ENCODE measurements at regions not wholly inside any gene's neighbourhood (a gene's known extent, or its start where the extent isn't known, plus 50 kb on each side); places are given as distances from the start of the nearest gene placed in this dataset.
"Not testable (repeated sequence)": the region's sequence is repeated elsewhere in the genome, so short reads cannot be mapped to it uniquely, and the experiment has no call there.

DNA sequence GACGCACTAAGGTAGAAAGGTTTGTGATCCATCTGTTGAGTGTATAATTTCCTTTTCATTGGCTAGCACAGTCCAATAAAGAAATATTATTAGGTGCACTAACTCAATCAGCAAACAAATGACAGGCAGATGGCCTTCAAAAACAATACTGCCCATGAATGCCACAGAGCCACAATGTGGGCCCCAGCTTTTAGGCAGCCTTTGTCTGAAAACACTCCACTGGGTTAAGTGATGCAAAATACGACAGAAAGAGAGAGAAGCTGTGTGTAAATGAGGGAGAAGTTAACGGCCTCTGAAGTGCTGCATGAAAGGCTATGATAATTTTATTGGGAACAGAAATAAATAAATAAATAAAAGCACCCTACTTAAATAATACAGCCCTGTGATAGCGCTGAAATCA is 274.6 kb downstream of the NKX6-1 start:
- no peak for DNase-seq (ENCODE audit: low read depth in 2 of 2)

DNA sequence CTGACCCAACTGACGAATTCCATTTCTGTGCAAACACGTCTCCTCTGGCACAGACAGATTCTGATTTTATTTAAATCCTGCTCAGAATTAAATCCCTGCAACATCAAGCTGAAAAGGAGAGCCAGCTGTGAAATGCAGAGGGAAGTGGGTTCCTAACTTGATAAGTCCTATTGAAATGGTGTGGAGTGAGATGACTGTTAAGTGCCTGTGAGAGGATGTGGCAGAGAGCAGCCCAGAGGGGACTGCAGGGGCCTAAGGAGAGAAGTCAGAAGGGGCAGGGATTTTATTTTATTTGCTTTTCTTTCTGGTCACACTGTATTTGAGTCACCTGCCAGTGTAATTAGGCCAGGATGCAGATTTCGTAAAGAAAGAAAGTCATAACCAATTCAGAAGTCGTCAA is 277.4 kb downstream of the NKX6-1 start:
- DNase-seq (ENCODE audit: low read depth in 2 of 2): no peak

GRCh38 chr4:84220990-84221389 is 278.1 kb downstream of the NKX6-1 start:
- DNase-seq (ENCODE audit: low read depth in 2 of 2): no peak

GRCh38 chr4:84219656-84220055 is 279.4 kb downstream of the NKX6-1 start:
- no peak for DNase-seq (ENCODE audit: low read depth in 2 of 2)

DNA sequence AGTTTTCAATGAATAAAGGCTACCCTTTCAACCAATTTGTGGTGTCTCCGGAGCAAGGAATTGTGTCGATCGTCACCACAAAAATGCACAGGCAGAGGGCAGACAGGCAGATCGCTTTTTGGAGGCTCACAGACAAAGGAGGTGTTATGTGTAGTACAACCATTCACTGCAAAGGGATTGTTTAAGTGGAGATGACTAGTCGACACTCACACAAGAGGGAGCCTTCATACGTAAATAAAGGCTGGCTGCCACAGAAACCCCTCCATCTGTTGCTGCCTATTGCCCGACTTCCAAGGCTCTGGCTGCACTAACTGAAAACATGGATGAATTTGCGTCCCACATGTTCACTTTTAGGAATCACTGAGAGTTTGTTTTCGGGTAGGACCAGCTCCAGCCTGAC is 281.1 kb downstream of the NKX6-1 start:
- no peak for DNase-seq (ENCODE audit: low read depth in 2 of 2)

- no peak for DNase-seq (ENCODE audit: low read depth in 2 of 2)
Observed at GRCh38 chr4:84215217-84215616, 283.9 kb downstream of the NKX6-1 start.

DNA sequence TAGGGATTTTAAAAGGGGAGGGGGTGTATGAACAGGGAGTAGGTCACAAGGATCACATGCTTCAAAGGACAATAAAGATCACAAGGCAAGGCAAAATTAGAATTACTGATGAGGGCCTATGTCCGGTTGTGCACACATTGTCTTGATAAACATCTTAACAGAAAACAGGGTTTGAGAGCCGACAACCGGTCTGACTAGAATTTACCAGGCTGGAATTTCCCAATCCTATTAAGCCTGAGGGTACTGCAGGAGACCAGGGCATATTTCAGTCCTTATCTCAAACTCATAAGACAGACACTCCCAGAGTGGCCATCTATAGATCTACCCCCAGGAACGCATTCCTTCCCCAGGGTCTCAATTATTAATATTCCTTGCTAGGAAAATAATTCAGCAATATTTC is 292.9 kb downstream of the NKX6-1 start:
- DNase-seq (ENCODE audit: low read depth in 2 of 2): not testable (repeated sequence)

DNA sequence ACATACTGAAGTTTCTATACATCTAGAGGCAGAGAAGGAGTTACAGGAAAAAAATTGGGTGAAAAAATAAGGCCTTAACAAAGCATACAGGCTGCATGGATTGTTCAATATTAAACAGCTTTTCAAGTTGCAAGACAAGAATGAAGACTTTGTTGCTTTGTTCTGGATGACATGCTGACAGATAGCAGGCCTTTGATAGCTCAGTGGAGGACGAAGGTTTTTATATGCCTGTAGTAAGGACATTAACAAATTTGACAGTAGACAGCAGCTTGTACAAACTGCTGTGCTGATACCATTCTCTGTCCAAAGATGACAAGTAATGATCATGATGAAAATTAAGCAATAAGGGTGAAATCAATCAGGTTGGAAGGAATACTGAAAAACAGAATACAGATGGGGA is 309.9 kb downstream of the NKX6-1 start:
- DNase-seq (ENCODE audit: low read depth in 2 of 2): no peak

DNA sequence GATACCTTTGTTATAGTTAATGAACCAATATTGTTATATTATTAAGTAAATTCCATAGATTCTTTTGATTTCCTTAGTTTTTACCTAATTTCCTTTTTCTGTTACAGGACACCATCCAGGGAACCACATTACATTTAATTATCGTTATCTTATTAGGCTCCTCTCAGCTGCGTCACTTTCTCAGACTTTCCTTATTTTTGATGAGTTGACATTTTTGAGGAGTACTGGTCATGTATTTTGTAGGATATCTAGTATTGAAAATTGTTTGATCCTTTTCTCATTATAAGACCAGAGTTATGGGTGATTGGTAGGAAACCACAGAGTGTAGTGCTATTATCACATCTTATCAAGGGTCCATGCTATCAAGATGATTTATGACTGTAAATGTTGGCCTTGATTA is 319.7 kb downstream of the NKX6-1 start:
- DNase-seq (ENCODE audit: low read depth in 2 of 2): no peak

DNA sequence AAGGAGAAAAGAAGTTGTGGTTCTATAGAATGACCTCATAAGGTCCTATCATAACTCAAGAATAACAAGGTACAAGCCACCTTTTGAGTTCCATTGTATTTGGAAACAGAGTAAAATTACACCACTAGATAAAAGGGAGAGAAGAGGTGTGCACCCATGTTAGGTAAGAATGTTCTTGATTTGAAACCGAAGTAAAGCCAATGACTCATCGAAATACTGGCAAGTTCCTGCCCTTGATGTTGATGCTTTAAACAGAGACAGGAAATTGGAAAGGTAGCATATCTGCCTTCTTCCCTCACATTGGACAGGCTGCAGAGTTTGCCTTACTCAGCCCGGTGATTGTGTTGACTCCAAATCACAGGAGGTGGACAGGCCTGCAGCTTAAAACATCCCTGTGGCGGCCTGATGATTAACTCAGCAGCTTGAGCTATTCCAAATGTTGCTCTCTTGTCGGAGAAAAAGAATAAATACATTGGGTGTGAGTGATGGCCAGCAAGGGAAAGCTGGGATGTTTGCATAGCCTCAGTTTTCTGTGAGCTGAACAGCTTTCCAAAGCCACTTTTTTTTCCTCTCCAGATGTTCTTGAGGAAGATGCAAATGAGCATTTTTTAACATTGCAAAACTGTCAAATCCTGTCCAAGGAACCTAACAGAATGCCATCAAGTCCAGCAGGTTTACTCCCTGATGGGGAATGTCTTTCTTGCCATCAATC is 321.1 kb downstream of the NKX6-1 start:
- DNase-seq (ENCODE audit: low read depth in 2 of 2): no peak

GRCh38 chr4:84176016-84176415 is 323.1 kb downstream of the NKX6-1 start:
- no peak for DNase-seq (ENCODE audit: low read depth in 2 of 2)

DNA sequence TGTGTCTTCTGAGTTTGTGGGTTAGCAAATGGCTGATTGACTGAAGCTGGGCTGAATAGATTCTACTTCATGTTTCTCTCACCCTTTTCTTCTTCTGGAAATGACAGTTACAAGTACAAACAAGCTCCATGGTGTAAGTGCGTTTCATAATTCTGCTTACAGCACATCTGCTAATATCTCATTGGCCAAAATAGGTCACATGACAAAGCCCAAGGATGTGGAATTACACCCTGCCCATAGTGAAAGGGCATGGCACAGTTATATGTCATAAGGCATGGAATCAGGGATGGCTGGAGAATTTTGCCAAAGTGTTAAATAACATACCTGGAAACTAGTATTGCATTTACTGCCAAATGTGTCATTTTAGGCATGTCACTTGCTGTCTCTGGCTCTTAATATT is 327.2 kb downstream of the NKX6-1 start:
- DNase-seq (ENCODE audit: low read depth in 2 of 2): no peak

GRCh38 chr4:84167564-84167963 is 331.5 kb downstream of the NKX6-1 start:
- no peak for DNase-seq (ENCODE audit: low read depth in 2 of 2)

GRCh38 chr4:84167093-84167492 is 332.0 kb downstream of the NKX6-1 start:
- no peak for DNase-seq (ENCODE audit: low read depth in 2 of 2)

- no peak for DNase-seq (ENCODE audit: low read depth in 2 of 2)
Observed at GRCh38 chr4:84166486-84166885, 332.6 kb downstream of the NKX6-1 start.

- DNase-seq (ENCODE audit: low read depth in 2 of 2): no peak
Observed at GRCh38 chr4:84164201-84164600, 334.9 kb downstream of the NKX6-1 start.

GRCh38 chr4:84159762-84160161 is 339.3 kb downstream of the NKX6-1 start:
- DNase-seq (ENCODE audit: low read depth in 2 of 2): no peak

GRCh38 chr4:84158670-84159069 is 340.4 kb downstream of the NKX6-1 start:
- no peak for DNase-seq (ENCODE audit: low read depth in 2 of 2)

DNA sequence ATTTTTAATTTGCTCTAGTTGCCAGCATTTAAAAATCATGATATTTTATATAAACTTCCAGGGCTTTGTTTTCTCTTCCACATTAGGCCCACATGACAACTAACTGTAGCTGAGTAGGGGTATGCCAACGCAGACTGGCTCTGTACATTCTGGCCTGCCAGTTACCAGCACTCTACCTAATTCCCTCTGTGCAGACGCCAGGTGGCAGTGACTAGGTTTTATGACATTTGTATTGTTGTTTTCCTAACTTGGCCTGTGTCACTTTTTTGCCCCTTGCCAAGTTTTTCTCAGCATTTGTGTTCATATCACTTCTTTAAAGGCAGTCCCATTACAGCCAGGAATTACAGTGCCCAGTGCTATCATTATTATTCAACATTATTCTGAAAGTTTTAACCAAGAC is 347.5 kb downstream of the NKX6-1 start:
- DNase-seq (ENCODE audit: low read depth in 2 of 2): no peak

DNA sequence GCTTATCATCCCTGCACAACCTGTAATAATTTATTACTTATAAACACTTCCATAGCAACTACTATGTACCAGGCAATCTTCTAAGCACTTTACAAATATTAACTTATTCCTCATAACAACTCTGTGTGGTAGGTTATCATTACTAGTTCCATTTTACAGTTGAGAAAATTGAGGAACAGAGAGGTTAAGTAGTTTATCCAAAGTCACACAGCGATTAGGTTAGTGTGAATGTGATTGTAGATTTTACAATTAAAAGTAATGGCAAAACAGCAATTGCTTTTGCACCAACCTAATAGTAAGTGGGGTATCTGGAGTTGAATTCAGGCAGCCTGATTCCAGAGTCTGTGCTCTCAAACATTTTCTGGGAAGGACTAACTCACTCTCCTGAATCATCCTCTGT is 348.9 kb downstream of the NKX6-1 start:
- no peak for DNase-seq (ENCODE audit: low read depth in 2 of 2)

DNA sequence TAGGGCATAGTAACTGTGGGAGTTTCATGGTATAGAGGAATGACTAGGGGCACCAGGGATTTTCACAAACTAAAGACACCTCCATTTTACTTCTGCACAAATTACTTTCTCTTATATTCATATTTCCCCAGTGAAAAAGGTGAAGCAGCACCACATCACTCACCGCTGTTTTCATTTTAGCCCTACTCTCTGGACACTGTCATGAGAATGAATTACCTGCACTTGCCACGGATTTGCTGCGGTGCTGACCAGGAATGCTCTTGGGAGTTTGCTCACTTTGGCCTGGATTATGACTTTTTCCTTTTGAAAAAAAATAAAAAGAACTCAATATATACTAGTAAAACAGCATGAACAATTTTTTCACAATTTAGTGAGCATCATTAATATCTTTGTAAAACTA is 351.3 kb downstream of the NKX6-1 start:
- DNase-seq (ENCODE audit: low read depth in 2 of 2): no peak

- DNase-seq (ENCODE audit: low read depth in 2 of 2): no peak
Observed at GRCh38 chr4:84146300-84146959, 352.7 kb downstream of the NKX6-1 start.

DNA sequence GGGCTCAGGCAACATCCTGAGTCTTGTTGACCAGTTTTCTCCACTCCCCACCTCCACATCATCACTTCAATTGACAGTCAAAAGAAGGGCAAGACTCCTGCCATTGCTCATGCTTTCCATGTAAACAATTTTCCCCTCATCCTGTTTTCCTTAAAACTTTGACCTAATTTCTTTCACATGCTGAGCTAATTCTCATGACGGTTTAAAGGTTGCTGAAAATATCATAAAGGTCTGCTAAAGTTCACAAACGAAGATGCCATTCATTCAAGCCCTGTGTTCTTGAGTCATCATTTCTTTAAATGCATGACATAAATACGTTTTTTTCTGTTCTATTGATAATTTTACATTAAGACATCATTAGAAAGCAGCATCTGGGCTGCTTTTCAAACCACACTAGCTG is 353.9 kb downstream of the NKX6-1 start:
- no peak for DNase-seq (ENCODE audit: low read depth in 2 of 2)

DNA sequence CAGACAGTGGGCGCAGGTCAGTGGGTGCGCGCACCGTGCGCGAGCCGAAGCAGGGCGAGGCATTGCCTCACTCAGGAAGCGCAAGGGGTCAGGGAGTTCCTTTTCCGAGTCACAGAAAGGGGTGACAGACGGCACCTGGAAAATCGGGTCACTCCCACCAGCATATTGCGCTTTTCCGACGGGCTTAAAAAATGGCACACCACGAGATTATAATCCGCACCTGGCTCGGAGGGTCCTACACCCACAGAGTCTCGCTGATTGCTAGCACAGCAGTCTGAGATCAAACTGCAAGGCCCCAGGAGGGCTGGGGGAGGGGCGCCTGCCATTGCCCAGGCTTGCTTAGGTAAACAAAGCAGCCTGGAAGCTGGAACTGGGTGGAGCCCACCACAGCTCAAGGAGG is 372.2 kb downstream of the NKX6-1 start:
- DNase-seq (ENCODE audit: low read depth in 2 of 2): not testable (repeated sequence)
